ENCODE measurements at regions not wholly inside any gene's neighbourhood (a gene's known extent, or its start where the extent isn't known, plus 50 kb on each side); places are given as distances from the start of the nearest gene placed in this dataset.

- H3K4me1 ChIP-seq = no peaks in the 10 kb centered on the region
- DNase-seq = no peak
- H3K4me3 ChIP-seq = no peak overlapping the region
- no peak for TF ChIP-seq POLR2A (IDR thresholded peaks at IDR 0.05)
- TF ChIP-seq CTCF (IDR thresholded peaks at IDR 0.05 in 8 of 11, conservative IDR thresholded peaks at IDR 0.05 in 3 of 11) = no peak
- TF ChIP-seq POLR2AphosphoS5 (IDR thresholded peaks at IDR 0.05) = no peak
- intact Hi-C loops (cut with DNase I; ENCODE audit: low total_unique reads) = no loop called here
- H3K36me3 ChIP-seq = no peaks in the 10 kb centered on the region
- 87 to 100% (median 96%) methylated on average over 3 of the region's 3 CpGs for WGBS, 5 donors
- H3K27me3 ChIP-seq (replicated peaks in 1 of 7) = no peaks in the 10 kb centered on the region
- no peak overlapping the region for H3K27ac ChIP-seq
- H3K9me3 ChIP-seq = peaks cover 0 to 66% (median 36%) of the 10 kb centered on the region in 8 donors
These were observed 1242.0 kb downstream of the KHDRBS2 start for GRCh38 chr6:61044011-61044410.

Data from spleen (tissue), 11 donors.